ENCODE measurements at regions not wholly inside any gene's neighbourhood (a gene's known extent, or its start where the extent isn't known, plus 50 kb on each side); places are given as distances from the start of the nearest gene placed in this dataset.
A peak's percentile ranks its signal among the peaks of the same experiment; 100 is the strongest.

GRCh38 chr2:45172760-45173392, 163.6 kb upstream of the SIX2 start:
- Histone ChIP-seq H3K9ac (ENCODE audit: low read length) (no peak overlapping the region), H3K27ac (ENCODE audit: low read depth, low read length) (no peak overlapping the region), H3K4me1 (ENCODE audit: insufficient read depth, low read length) (peaks cover 9% of the 10 kb centered on the region), H3K36me3 (ENCODE audit: insufficient read depth, low read length) (no peaks in the 10 kb centered on the region), H3K9me3 (ENCODE audit: low read length) (no peaks in the 10 kb centered on the region), H3K27me3 (ENCODE audit: control insufficient read depth in 1 of 2, insufficient read depth in 2 of 2, low read length in 2 of 2) (peaks cover 19 to 37% of the 10 kb centered on the region in 2 donors), H3K4me3 (ENCODE audit: low read depth in 1 of 2, low read length in 2 of 2) (no peak overlapping the region)

- H3K27ac ChIP-seq (ENCODE audit: low read depth, low read length): no peak overlapping the region
- H3K36me3 ChIP-seq (ENCODE audit: insufficient read depth, low read length): no peaks in the 10 kb centered on the region
- no peak overlapping the region for H3K4me3 ChIP-seq (ENCODE audit: low read depth in 1 of 2, low read length in 2 of 2)
- H3K9ac ChIP-seq (ENCODE audit: low read length): no peak overlapping the region
- H3K27me3 ChIP-seq (ENCODE audit: control insufficient read depth in 1 of 2, insufficient read depth in 2 of 2, low read length in 2 of 2): peaks cover 27 to 45% of the 10 kb centered on the region in 2 donors
- peaks cover 9% of the 10 kb centered on the region for H3K4me1 ChIP-seq (ENCODE audit: insufficient read depth, low read length)
- no peaks in the 10 kb centered on the region for H3K9me3 ChIP-seq (ENCODE audit: low read length)
Observed at GRCh38 chr2:45172142-45172541, 162.9 kb upstream of the SIX2 start.

GRCh38 chr2:45171136-45171501, 161.9 kb upstream of the SIX2 start:
- Histone ChIP-seq H3K4me3 (ENCODE audit: low read depth in 1 of 2, low read length in 2 of 2) (no peak overlapping the region), H3K9ac (ENCODE audit: low read length) (no peak overlapping the region), H3K27ac (ENCODE audit: low read depth, low read length) (no peak overlapping the region), H3K27me3 (ENCODE audit: control insufficient read depth in 1 of 2, insufficient read depth in 2 of 2, low read length in 2 of 2) (peaks cover 37 to 55% of the 10 kb centered on the region in 2 donors), H3K36me3 (ENCODE audit: insufficient read depth, low read length) (no peaks in the 10 kb centered on the region), H3K9me3 (ENCODE audit: low read length) (no peaks in the 10 kb centered on the region), H3K4me1 (ENCODE audit: insufficient read depth, low read length) (peaks cover 9% of the 10 kb centered on the region)

GRCh38 chr2:45170191-45171135, 161.2 kb upstream of the SIX2 start:
- Histone ChIP-seq H3K36me3 (ENCODE audit: insufficient read depth, low read length) (no peaks in the 10 kb centered on the region), H3K9ac (ENCODE audit: low read length) (no peak overlapping the region), H3K4me3 (ENCODE audit: low read depth in 1 of 2, low read length in 2 of 2) (no peak overlapping the region), H3K27me3 (ENCODE audit: control insufficient read depth in 1 of 2, insufficient read depth in 2 of 2, low read length in 2 of 2) (peaks cover 40 to 57% of the 10 kb centered on the region in 2 donors), H3K27ac (ENCODE audit: low read depth, low read length) (no peak overlapping the region), H3K4me1 (ENCODE audit: insufficient read depth, low read length) (peaks cover 9% of the 10 kb centered on the region), H3K9me3 (ENCODE audit: low read length) (no peaks in the 10 kb centered on the region)

- H3K9me3 ChIP-seq (ENCODE audit: low read length): no peaks in the 10 kb centered on the region
- H3K4me3 ChIP-seq (ENCODE audit: low read depth in 1 of 2, low read length in 2 of 2): peak overlapping the region in 1 of 2 donors; percentile 33
- H3K36me3 ChIP-seq (ENCODE audit: insufficient read depth, low read length): no peaks in the 10 kb centered on the region
- peaks cover 9% of the 10 kb centered on the region for H3K4me1 ChIP-seq (ENCODE audit: insufficient read depth, low read length)
- no peak overlapping the region for H3K9ac ChIP-seq (ENCODE audit: low read length)
- no peak overlapping the region for H3K27ac ChIP-seq (ENCODE audit: low read depth, low read length)
- H3K27me3 ChIP-seq (ENCODE audit: control insufficient read depth in 1 of 2, insufficient read depth in 2 of 2, low read length in 2 of 2): peaks cover 40 to 57% of the 10 kb centered on the region in 2 donors
Observed at GRCh38 chr2:45169339-45170190, 160.3 kb upstream of the SIX2 start.

- H3K9ac ChIP-seq (ENCODE audit: low read length): no peak overlapping the region
- no peaks in the 10 kb centered on the region for H3K9me3 ChIP-seq (ENCODE audit: low read length)
- peak overlapping the region in 1 of 2 donors; percentile 10 for H3K4me3 ChIP-seq (ENCODE audit: low read depth in 1 of 2, low read length in 2 of 2)
- peaks cover 9% of the 10 kb centered on the region for H3K4me1 ChIP-seq (ENCODE audit: insufficient read depth, low read length)
- peaks cover 43 to 57% of the 10 kb centered on the region in 2 donors for H3K27me3 ChIP-seq (ENCODE audit: control insufficient read depth in 1 of 2, insufficient read depth in 2 of 2, low read length in 2 of 2)
- no peaks in the 10 kb centered on the region for H3K36me3 ChIP-seq (ENCODE audit: insufficient read depth, low read length)
- no peak overlapping the region for H3K27ac ChIP-seq (ENCODE audit: low read depth, low read length)
Observed at GRCh38 chr2:45168711-45169338, 159.6 kb upstream of the SIX2 start.

GRCh38 chr2:45167920-45168629, 158.8 kb upstream of the SIX2 start:
- no peaks in the 10 kb centered on the region for H3K9me3 ChIP-seq (ENCODE audit: low read length)
- peaks cover 9% of the 10 kb centered on the region for H3K4me1 ChIP-seq (ENCODE audit: insufficient read depth, low read length)
- H3K27ac ChIP-seq (ENCODE audit: low read depth, low read length): no peak overlapping the region
- H3K9ac ChIP-seq (ENCODE audit: low read length): no peak overlapping the region
- H3K4me3 ChIP-seq (ENCODE audit: low read depth in 1 of 2, low read length in 2 of 2): no peak overlapping the region
- peaks cover 43 to 57% of the 10 kb centered on the region in 2 donors for H3K27me3 ChIP-seq (ENCODE audit: control insufficient read depth in 1 of 2, insufficient read depth in 2 of 2, low read length in 2 of 2)
- H3K36me3 ChIP-seq (ENCODE audit: insufficient read depth, low read length): no peaks in the 10 kb centered on the region

- no peak overlapping the region for H3K9ac ChIP-seq (ENCODE audit: low read length)
- H3K27me3 ChIP-seq (ENCODE audit: control insufficient read depth in 1 of 2, insufficient read depth in 2 of 2, low read length in 2 of 2): peaks cover 43 to 52% of the 10 kb centered on the region in 2 donors
- H3K27ac ChIP-seq (ENCODE audit: low read depth, low read length): no peak overlapping the region
- H3K9me3 ChIP-seq (ENCODE audit: low read length): no peaks in the 10 kb centered on the region
- H3K4me1 ChIP-seq (ENCODE audit: insufficient read depth, low read length): peaks cover 9% of the 10 kb centered on the region
- H3K36me3 ChIP-seq (ENCODE audit: insufficient read depth, low read length): no peaks in the 10 kb centered on the region
- H3K4me3 ChIP-seq (ENCODE audit: low read depth in 1 of 2, low read length in 2 of 2): no peak overlapping the region
Observed at GRCh38 chr2:45166229-45166890, 157.1 kb upstream of the SIX2 start.

GRCh38 chr2:45162711-45163110, 153.5 kb upstream of the SIX2 start:
- Histone ChIP-seq H3K27ac (ENCODE audit: low read depth, low read length) (no peak overlapping the region), H3K4me1 (ENCODE audit: insufficient read depth, low read length) (no peaks in the 10 kb centered on the region), H3K4me3 (ENCODE audit: low read depth in 1 of 2, low read length in 2 of 2) (no peak overlapping the region), H3K27me3 (ENCODE audit: control insufficient read depth in 1 of 2, insufficient read depth in 2 of 2, low read length in 2 of 2) (peaks cover 18 to 22% of the 10 kb centered on the region in 2 donors), H3K36me3 (ENCODE audit: insufficient read depth, low read length) (no peaks in the 10 kb centered on the region), H3K9ac (ENCODE audit: low read length) (no peak overlapping the region), H3K9me3 (ENCODE audit: low read length) (no peaks in the 10 kb centered on the region)

- Histone ChIP-seq H3K4me1 (ENCODE audit: insufficient read depth, low read length) (no peaks in the 10 kb centered on the region), H3K36me3 (ENCODE audit: insufficient read depth, low read length) (no peaks in the 10 kb centered on the region), H3K4me3 (ENCODE audit: low read depth in 1 of 2, low read length in 2 of 2) (no peak overlapping the region), H3K27me3 (ENCODE audit: control insufficient read depth in 1 of 2, insufficient read depth in 2 of 2, low read length in 2 of 2) (peaks cover 0 to 6% of the 10 kb centered on the region in 2 donors), H3K27ac (ENCODE audit: low read depth, low read length) (no peak overlapping the region), H3K9me3 (ENCODE audit: low read length) (peaks cover under 1% of the 10 kb centered on the region), H3K9ac (ENCODE audit: low read length) (no peak overlapping the region)
Observed at GRCh38 chr2:45156605-45157004, 147.4 kb upstream of the SIX2 start.
